K562 (cell line): ENCODE measurements at regions not wholly inside any gene's neighbourhood (a gene's known extent, or its start where the extent isn't known, plus 50 kb on each side); places are given as distances from the start of the nearest gene placed in this dataset.

Source experiments
- ATAC-seq: fragments of 200-7000 bp; cut with Tn5 transposase; 3 replicates; pipeline ENCODE4 v1.9.1; 2020; ENCODE audit warnings: moderate library complexity
- BruUV-seq: library from RNA; stranded (reverse); fragments of 400-500 nt; replicated peaks from 2 replicates; lab custom pipeline; 2021; lab: Mats Ljungman, UMichigan
- CTCF ChIA-PET: fragments of 300-600 bp; formaldehyde crosslinking; extraction: SDS; loops from one replicate; lab custom pipeline; 2021; ENCODE audit warnings: low intra/inter-chr PET ratio; lab: Yijun Ruan, JAX
- POLR2A ChIA-PET: fragments of 300-600, 350-650 bp; sonication (Branson Sonifier 250); formaldehyde crosslinking; extraction: SDS; loops from one replicate; lab custom pipeline; 2021; ENCODE audit warnings: antibody characterized with exemption, inconsistent platforms; lab: Yijun Ruan, JAX
- DNase-seq, 4 experiments: peaks; one replicate each; pipeline versions ENCODE4 v3.0.0 to v3.0.0-alpha.2; 2011 to 2018; ENCODE audit warnings: low spot score in 3 of 4, mixed read lengths in 3 of 4; ENCODE audit errors: extremely low read depth in 1 of 4
- FAIRE-seq: peaks from 2 replicates; lab custom pipeline; 2011; peaks lifted over from hg19 to GRCh38; lab: Jason Lieb, UNC
- H2AFZ ChIP-seq: 2 replicates; pipeline ENCODE4 v1.6.0; 2011; ENCODE audit warnings: low read depth, low read length, control low read depth, inconsistent platforms
- H3K27ac ChIP-seq: fragments of 200-600 bp; 3 replicates; pipeline ENCODE4 v1.8.0; 2011; ENCODE audit warnings: low read depth, mild to moderate bottlenecking, control low read depth, inconsistent platforms, low read length, moderate library complexity, mixed read lengths; ENCODE audit errors: extremely low read depth
- H3K27me3 ChIP-seq, 2 experiments: fragments of 300-600 bp in 1 of 2; 2 replicates in 1 of 2; 3 replicates in 1 of 2; pipeline versions ENCODE4 v1.6.0 to v1.8.0; 2011; ENCODE audit warnings: inconsistent platforms in 2 of 2, low read length in 2 of 2, mild to moderate bottlenecking in 1 of 2, mixed read lengths in 1 of 2, moderate library complexity in 1 of 2; ENCODE audit not compliant: control insufficient read depth in 2 of 2, insufficient read depth in 2 of 2
- H3K36me3 ChIP-seq: fragments of 300-600 bp; 3 replicates; pipeline ENCODE4 v1.8.0; 2011; ENCODE audit warnings: mild to moderate bottlenecking, low read length, inconsistent platforms; ENCODE audit not compliant: control insufficient read depth, insufficient read depth
- H3K4me1 ChIP-seq, 2 experiments: fragments of 200-600 bp in 1 of 2; replicated peaks in 1 of 2; 2 replicates in 1 of 2; 3 replicates in 1 of 2; pipeline versions ENCODE4 v1.5.1 to v1.8.0; 2011; ENCODE audit warnings: inconsistent platforms in 2 of 2, low read length in 2 of 2, mild to moderate bottlenecking in 1 of 2, mixed read lengths in 1 of 2, moderate library complexity in 1 of 2; ENCODE audit not compliant: control insufficient read depth in 2 of 2, insufficient read depth in 2 of 2
- H3K4me2 ChIP-seq: 2 replicates; pipeline ENCODE4 v1.6.1; 2011; ENCODE audit warnings: low read length, control low read depth, inconsistent platforms, mixed read lengths; ENCODE audit not compliant: insufficient read depth
- H3K4me3 ChIP-seq: fragments of 200-600 bp; sonication (generic), shearing (Covaris generic); 2 replicates; pipeline ENCODE4 v1.5.1; 2016; ENCODE audit warnings: control low read depth, inconsistent platforms
- H3K79me2 ChIP-seq: fragments of 200-600 bp; 3 replicates; pipeline ENCODE4 v1.8.0; 2011; ENCODE audit warnings: low read length, inconsistent platforms; ENCODE audit not compliant: control insufficient read depth, insufficient read depth
- H3K9ac ChIP-seq, 2 experiments: 2 replicates each; pipeline versions ENCODE4 v1.6.0 to v1.6.1; 2011; ENCODE audit warnings: low read depth in 2 of 2, low read length in 2 of 2, control low read depth in 1 of 2, inconsistent platforms in 1 of 2, mild to moderate bottlenecking in 1 of 2, mixed read lengths in 1 of 2; ENCODE audit not compliant: insufficient read depth in 1 of 2
- H3K9me1 ChIP-seq: one replicate; pipeline ENCODE4 v1.6.0; 2011; ENCODE audit warnings: inconsistent platforms, mild to moderate bottlenecking, low read length, moderate library complexity; ENCODE audit not compliant: control insufficient read depth, insufficient read depth
- H3K9me3 ChIP-seq: replicated peaks from 2 replicates; pipeline ENCODE4 v1.5.1; 2011; ENCODE audit warnings: low read depth, low read length, inconsistent platforms; ENCODE audit not compliant: control insufficient read depth, insufficient read depth
- H4K20me1 ChIP-seq: replicated peaks from 2 replicates; pipeline ENCODE4 v1.6.1; 2011; ENCODE audit warnings: low read length, inconsistent platforms, mixed read lengths; ENCODE audit not compliant: control insufficient read depth, insufficient read depth
- KDM2B ChIP-seq: fragments of 250-450 bp; sonication (Bioruptor Pico); IDR thresholded peaks from 2 replicates; pipeline ENCODE4 v1.8.0; 2021; ENCODE audit warnings: mild to moderate bottlenecking, moderate library complexity
- PTRF ChIP-seq: fragments of 450-650 bp; IDR thresholded peaks from 2 replicates; pipeline ENCODE4 v1.6.1; 2016; ENCODE audit warnings: mild to moderate bottlenecking, missing genetic modification characterization, missing compliant biosample characterization
- ZFP1 ChIP-seq: fragments of 450-650 bp; formaldehyde crosslinking; IDR thresholded peaks from 2 replicates; pipeline ENCODE4 v1.4.0; 2020; ENCODE audit warnings: mild to moderate bottlenecking, mixed read lengths
- ZNF518B ChIP-seq: fragments of 250-450 bp; sonication (Bioruptor Pico); IDR thresholded peaks from 2 replicates; pipeline ENCODE4 v1.5.0; 2021; ENCODE audit warnings: mild to moderate bottlenecking, moderate library complexity
- ZNF707 ChIP-seq: fragments of 250-450 bp; sonication (Bioruptor Pico); conservative IDR thresholded peaks from 2 replicates; pipeline ENCODE4 v1.8.0; 2022; ENCODE audit warnings: inconsistent platforms, mild to moderate bottlenecking, moderate library complexity
- WGBS: fragments of 100-300 bp; shearing (Covaris generic); methylation state at CpG from one replicate; pipeline ENCODE4 v1.1.6; 2016; ENCODE audit warnings: low coverage, mixed read lengths; ENCODE audit not compliant: insufficient coverage; ENCODE audit errors: missing lambda C conversion rate; 5-methylcytosine and 5-hydroxymethylcytosine counted together
- in situ Hi-C: fragments of 300-500 bp; cut with MboI; formaldehyde crosslinking; loops from 4 replicates; pipeline ENCODE4 v1.15.0; 2018; ENCODE audit warnings: inconsistent platforms, mixed read lengths
- intact Hi-C: fragments of 100-400 bp; cut with micrococcal nuclease; formaldehyde crosslinking; loops from 2 replicates; pipeline ENCODE4 v1.14.2; 2022

- Histone ChIP-seq H3K9ac (no peak overlapping the region), H3K79me2 (no peaks in the 10 kb centered on the region), H3K4me2 (no peak overlapping the region), H3K4me3 (no peak overlapping the region), H4K20me1 (no peaks in the 10 kb centered on the region), H3K27me3 (no peaks in the 10 kb centered on the region), H3K4me1 (peaks cover 0 to 7% of the 10 kb centered on the region in 2 experiments; a peak in 1 of 5 replicates), H3K36me3 (no peaks in the 10 kb centered on the region), H3K9me3 (no peaks in the 10 kb centered on the region), H2AFZ (no peak overlapping the region), H3K27ac (no peak overlapping the region), H3K9me1 (no peaks in the 10 kb centered on the region)
- no peak for FAIRE-seq
- 58% methylated on average over 2 of the region's 2 CpGs for WGBS
- intact Hi-C loops (no loop called here), in situ Hi-C loops (no loop called here)
- ATAC-seq: no peak
- no peak for TF ChIP-seq KDM2B (CRISPR knock-in tag)
- TF ChIP-seq PTRF (tag): no peak
- no peak for TF ChIP-seq ZNF518B
- no peak for TF ChIP-seq ZNF707 (CRISPR knock-in tag)
- no peak for TF ChIP-seq ZFP1 (CRISPR knock-in tag)
- BruUV-seq: no TSS peak
- CTCF ChIA-PET: no interaction called here
- POLR2A ChIA-PET: no interaction called here
- DNase-seq: no peak
These were observed 1255.7 kb upstream of the ZEB2 start for GRCh38 chr2:145775591-145775990.
